ENCODE measurements at regions not wholly inside any gene's neighbourhood (a gene's known extent, or its start where the extent isn't known, plus 50 kb on each side); places are given as distances from the start of the nearest gene placed in this dataset.
"Not testable (repeated sequence)": the region's sequence is repeated elsewhere in the genome, so short reads cannot be mapped to it uniquely, and the experiment has no call there.

- not testable (repeated sequence) for H2BK120ac ChIP-seq (ENCODE audit: low read depth, low read length); H3K23ac ChIP-seq (ENCODE audit: low read length); H3K18ac ChIP-seq (ENCODE audit: low read length); H3K27ac ChIP-seq (ENCODE audit: low read depth, low read length); H3K79me2 ChIP-seq (ENCODE audit: control insufficient read depth, insufficient read depth, low read length); H2AK5ac ChIP-seq (ENCODE audit: low read length); H2BK15ac ChIP-seq (replicated peaks; ENCODE audit: low read depth); H3K56ac ChIP-seq (ENCODE audit: low read length); H3K4me3 ChIP-seq (ENCODE audit: low read length); H4K5ac ChIP-seq (ENCODE audit: low read length); H3K79me1 ChIP-seq (ENCODE audit: low read length); H3K4me2 ChIP-seq (ENCODE audit: low read length); DNase-seq; H3K4ac ChIP-seq (ENCODE audit: low read depth, low read length); H3K27me3 ChIP-seq (ENCODE audit: insufficient read depth, low read length, poor library complexity); H3K4me1 ChIP-seq (ENCODE audit: control insufficient read depth, low read depth, low read length); H3K9ac ChIP-seq (ENCODE audit: low read length); H2BK5ac ChIP-seq (ENCODE audit: low read length); H3K36me3 ChIP-seq (ENCODE audit: control insufficient read depth, insufficient read depth, low read length); H4K8ac ChIP-seq (ENCODE audit: low read depth, low read length)
- WGBS (ENCODE audit: extremely low coverage, insufficient coverage, low lambda C conversion rate), result no CpG with 5 or more reads among the region's 1 CpG
Measured at GRCh38 chr11:49623872-49624271, 328.3 kb upstream of the OR4C13 start.

- DNase-seq; H3K79me1 ChIP-seq (ENCODE audit: low read length); H3K23ac ChIP-seq (ENCODE audit: low read length); H4K8ac ChIP-seq (ENCODE audit: low read depth, low read length); H3K9ac ChIP-seq (ENCODE audit: low read length); H3K4me3 ChIP-seq (ENCODE audit: low read length); H2BK120ac ChIP-seq (ENCODE audit: low read depth, low read length); H3K18ac ChIP-seq (ENCODE audit: low read length); H3K56ac ChIP-seq (ENCODE audit: low read length); H2BK15ac ChIP-seq (replicated peaks; ENCODE audit: low read depth); H2BK5ac ChIP-seq (ENCODE audit: low read length); H4K5ac ChIP-seq (ENCODE audit: low read length); H3K4me2 ChIP-seq (ENCODE audit: low read length); H3K4me1 ChIP-seq (ENCODE audit: control insufficient read depth, low read depth, low read length); H3K27ac ChIP-seq (ENCODE audit: low read depth, low read length); H3K27me3 ChIP-seq (ENCODE audit: insufficient read depth, low read length, poor library complexity); H2AK5ac ChIP-seq (ENCODE audit: low read length); H3K36me3 ChIP-seq (ENCODE audit: control insufficient read depth, insufficient read depth, low read length); H3K79me2 ChIP-seq (ENCODE audit: control insufficient read depth, insufficient read depth, low read length); H3K4ac ChIP-seq (ENCODE audit: low read depth, low read length): not testable (repeated sequence)
- no CpG with 5 or more reads among the region's 2 CpGs for WGBS (ENCODE audit: extremely low coverage, insufficient coverage, low lambda C conversion rate)
Measured at GRCh38 chr11:49670705-49671104, 281.5 kb upstream of the OR4C13 start.

GRCh38 chr11:49702121-49702520 is 250.1 kb upstream of the OR4C13 start:
- not testable (repeated sequence) for H2AK5ac ChIP-seq (ENCODE audit: low read length); H3K4me1 ChIP-seq (ENCODE audit: control insufficient read depth, low read depth, low read length); H3K9ac ChIP-seq (ENCODE audit: low read length); DNase-seq; H4K8ac ChIP-seq (ENCODE audit: low read depth, low read length); H3K4me2 ChIP-seq (ENCODE audit: low read length); H3K4me3 ChIP-seq (ENCODE audit: low read length); H2BK5ac ChIP-seq (ENCODE audit: low read length); H3K36me3 ChIP-seq (ENCODE audit: control insufficient read depth, insufficient read depth, low read length); H3K79me1 ChIP-seq (ENCODE audit: low read length); H3K23ac ChIP-seq (ENCODE audit: low read length); H3K79me2 ChIP-seq (ENCODE audit: control insufficient read depth, insufficient read depth, low read length); H4K5ac ChIP-seq (ENCODE audit: low read length); H3K27me3 ChIP-seq (ENCODE audit: insufficient read depth, low read length, poor library complexity); H3K56ac ChIP-seq (ENCODE audit: low read length); H3K27ac ChIP-seq (ENCODE audit: low read depth, low read length); H2BK15ac ChIP-seq (replicated peaks; ENCODE audit: low read depth); H2BK120ac ChIP-seq (ENCODE audit: low read depth, low read length); H3K18ac ChIP-seq (ENCODE audit: low read length); H3K4ac ChIP-seq (ENCODE audit: low read depth, low read length)
- WGBS (ENCODE audit: extremely low coverage, insufficient coverage, low lambda C conversion rate), result no CpG with 5 or more reads among the region's 1 CpG

- DNase-seq; H3K27ac ChIP-seq (ENCODE audit: low read depth, low read length); H2BK120ac ChIP-seq (ENCODE audit: low read depth, low read length); H3K4me3 ChIP-seq (ENCODE audit: low read length); H3K4ac ChIP-seq (ENCODE audit: low read depth, low read length); H3K23ac ChIP-seq (ENCODE audit: low read length); H4K5ac ChIP-seq (ENCODE audit: low read length); H3K79me2 ChIP-seq (ENCODE audit: control insufficient read depth, insufficient read depth, low read length); H2AK5ac ChIP-seq (ENCODE audit: low read length); H3K9ac ChIP-seq (ENCODE audit: low read length); H3K56ac ChIP-seq (ENCODE audit: low read length); H3K27me3 ChIP-seq (ENCODE audit: insufficient read depth, low read length, poor library complexity); H3K4me1 ChIP-seq (ENCODE audit: control insufficient read depth, low read depth, low read length); H3K4me2 ChIP-seq (ENCODE audit: low read length); H2BK5ac ChIP-seq (ENCODE audit: low read length); H4K8ac ChIP-seq (ENCODE audit: low read depth, low read length); H3K18ac ChIP-seq (ENCODE audit: low read length); H3K79me1 ChIP-seq (ENCODE audit: low read length); H2BK15ac ChIP-seq (replicated peaks; ENCODE audit: low read depth); H3K36me3 ChIP-seq (ENCODE audit: control insufficient read depth, insufficient read depth, low read length): not testable (repeated sequence)
- no CpG with 5 or more reads among the region's 2 CpGs for WGBS (ENCODE audit: extremely low coverage, insufficient coverage, low lambda C conversion rate)
Measured at GRCh38 chr11:49750447-49750846, 201.7 kb upstream of the OR4C13 start.

GRCh38 chr11:49750960-49751359 is 201.2 kb upstream of the OR4C13 start:
- not testable (repeated sequence) for H3K79me1 ChIP-seq (ENCODE audit: low read length); H2AK5ac ChIP-seq (ENCODE audit: low read length); H3K4ac ChIP-seq (ENCODE audit: low read depth, low read length); H4K5ac ChIP-seq (ENCODE audit: low read length); H2BK15ac ChIP-seq (replicated peaks; ENCODE audit: low read depth); H2BK120ac ChIP-seq (ENCODE audit: low read depth, low read length); H3K36me3 ChIP-seq (ENCODE audit: control insufficient read depth, insufficient read depth, low read length); H2BK5ac ChIP-seq (ENCODE audit: low read length); H3K4me1 ChIP-seq (ENCODE audit: control insufficient read depth, low read depth, low read length); H3K56ac ChIP-seq (ENCODE audit: low read length); DNase-seq; H3K23ac ChIP-seq (ENCODE audit: low read length); H3K79me2 ChIP-seq (ENCODE audit: control insufficient read depth, insufficient read depth, low read length); H3K9ac ChIP-seq (ENCODE audit: low read length); H4K8ac ChIP-seq (ENCODE audit: low read depth, low read length); H3K4me2 ChIP-seq (ENCODE audit: low read length); H3K27me3 ChIP-seq (ENCODE audit: insufficient read depth, low read length, poor library complexity); H3K18ac ChIP-seq (ENCODE audit: low read length); H3K4me3 ChIP-seq (ENCODE audit: low read length); H3K27ac ChIP-seq (ENCODE audit: low read depth, low read length)

GRCh38 chr11:49780791-49781190 is 171.4 kb upstream of the OR4C13 start:
- H3K79me2 ChIP-seq (ENCODE audit: control insufficient read depth, insufficient read depth, low read length); H2AK5ac ChIP-seq (ENCODE audit: low read length); H3K36me3 ChIP-seq (ENCODE audit: control insufficient read depth, insufficient read depth, low read length); H3K4me2 ChIP-seq (ENCODE audit: low read length); H3K56ac ChIP-seq (ENCODE audit: low read length); H3K4me1 ChIP-seq (ENCODE audit: control insufficient read depth, low read depth, low read length); H2BK120ac ChIP-seq (ENCODE audit: low read depth, low read length); H3K27me3 ChIP-seq (ENCODE audit: insufficient read depth, low read length, poor library complexity); H4K8ac ChIP-seq (ENCODE audit: low read depth, low read length); H3K27ac ChIP-seq (ENCODE audit: low read depth, low read length); H3K18ac ChIP-seq (ENCODE audit: low read length); H3K23ac ChIP-seq (ENCODE audit: low read length); H2BK15ac ChIP-seq (replicated peaks; ENCODE audit: low read depth); H3K9ac ChIP-seq (ENCODE audit: low read length); H3K4me3 ChIP-seq (ENCODE audit: low read length); H4K5ac ChIP-seq (ENCODE audit: low read length); DNase-seq; H3K79me1 ChIP-seq (ENCODE audit: low read length); H3K4ac ChIP-seq (ENCODE audit: low read depth, low read length); H2BK5ac ChIP-seq (ENCODE audit: low read length): not testable (repeated sequence)
- no CpG with 5 or more reads among the region's 20 CpGs for WGBS (ENCODE audit: extremely low coverage, insufficient coverage, low lambda C conversion rate)

Measured in mesendoderm (in vitro differentiated cells).